GM12878 (cell line): ENCODE measurements at regions not wholly inside any gene's neighbourhood (a gene's known extent, or its start where the extent isn't known, plus 50 kb on each side); places are given as distances from the start of the nearest gene placed in this dataset.

Experiments used
- ATAC-seq: fragments of 200-7000 bp; cut with Tn5 transposase; 3 replicates; pipeline ENCODE4 v1.9.1; 2020; ENCODE audit warnings: mild to moderate bottlenecking, moderate library complexity
- BruUV-seq: library from RNA; stranded (reverse); fragments of 400-500 nt; replicated peaks from 2 replicates; lab custom pipeline; 2021; lab: Mats Ljungman, UMichigan
- CTCF ChIA-PET: fragments of 300-600 bp; sonication (Branson Sonifier 250); formaldehyde crosslinking; extraction: SDS; loops from one replicate; lab custom pipeline; 2021; ENCODE audit warnings: inconsistent platforms; lab: Yijun Ruan, JAX
- POLR2A ChIA-PET: fragments of 350-600 bp; formaldehyde crosslinking; extraction: SDS; loops from one replicate; lab custom pipeline; 2021; ENCODE audit warnings: inconsistent platforms; lab: Charles Lee
- RAD21 ChIA-PET: fragments of 300-600 bp; sonication (Branson Sonifier 250); formaldehyde crosslinking; loops from one replicate; lab custom pipeline; 2023; ENCODE audit warnings: antibody characterized with exemption; ENCODE audit not compliant: unreplicated experiment; lab: Charles Lee
- SMC1A ChIA-PET: fragments of 300-600 bp; sonication (Branson Sonifier 250); formaldehyde crosslinking; loops from one replicate; lab custom pipeline; 2023; ENCODE audit not compliant: unreplicated experiment, uncharacterized antibody; lab: Charles Lee
- DNase-seq: peaks from one replicate; pipeline ENCODE4 v3.0.0-alpha.2; 2011; ENCODE audit warnings: low read depth, low spot score
- FAIRE-seq: peaks from 3 replicates; lab custom pipeline; 2011; peaks lifted over from hg19 to GRCh38; lab: Jason Lieb, UNC
- H2AFZ ChIP-seq: 2 replicates; pipeline ENCODE4 v1.6.0; 2011; ENCODE audit warnings: low read depth, low read length, control low read depth; ENCODE audit not compliant: control insufficient read depth
- H3K27ac ChIP-seq: 2 replicates; pipeline ENCODE4 v1.5.1; 2011; ENCODE audit warnings: control low read depth; ENCODE audit not compliant: control insufficient read depth, insufficient read depth
- H3K27me3 ChIP-seq, 2 experiments: replicated peaks in 1 of 2; 2 replicates each; pipeline versions ENCODE4 v1.6.0 to v1.6.1; 2011; ENCODE audit warnings: low read length in 1 of 2; ENCODE audit not compliant: control insufficient read depth in 2 of 2, insufficient read depth in 2 of 2
- H3K36me3 ChIP-seq, 2 experiments: 2 replicates each; pipeline ENCODE4 v1.5.1; 2011; ENCODE audit warnings: low read length in 1 of 2; ENCODE audit not compliant: control insufficient read depth in 2 of 2, insufficient read depth in 2 of 2
- H3K4me1 ChIP-seq: 2 replicates; pipeline ENCODE4 v1.6.1; 2011; ENCODE audit warnings: mild to moderate bottlenecking, low read length, moderate library complexity, mixed read lengths; ENCODE audit not compliant: control insufficient read depth, insufficient read depth
- H3K4me2 ChIP-seq: 2 replicates; pipeline ENCODE4 v1.6.0; 2011; ENCODE audit warnings: control low read depth; ENCODE audit not compliant: control insufficient read depth, insufficient read depth
- H3K4me3 ChIP-seq: fragments of 200-600 bp; sonication (generic); 2 replicates; pipeline ENCODE4 v1.5.1; 2016
- H3K79me2 ChIP-seq: 2 replicates; pipeline ENCODE4 v1.6.0; 2011; ENCODE audit warnings: low read length; ENCODE audit not compliant: control insufficient read depth, insufficient read depth
- H3K9ac ChIP-seq: 2 replicates; pipeline ENCODE4 v1.8.0; 2011; ENCODE audit warnings: low read length, control low read depth, mixed read lengths; ENCODE audit not compliant: control insufficient read depth, insufficient read depth
- H3K9me3 ChIP-seq: replicated peaks from 3 replicates; pipeline ENCODE4 v1.5.1; 2011; ENCODE audit warnings: mild to moderate bottlenecking, low read length; ENCODE audit not compliant: control insufficient read depth, insufficient read depth
- H4K20me1 ChIP-seq: 2 replicates; pipeline ENCODE4 v1.6.0; 2011; ENCODE audit not compliant: control insufficient read depth, insufficient read depth
- ATF7 ChIP-seq: fragments of 450-650 bp; IDR thresholded peaks from 2 replicates; pipeline ENCODE4 v1.6.1; 2016; ENCODE audit warnings: low read depth, mild to moderate bottlenecking
- CBX3 ChIP-seq: fragments of 200-600 bp; sonication (generic); IDR thresholded peaks from 2 replicates; pipeline ENCODE4 v1.6.1; 2016; ENCODE audit warnings: low read depth, borderline replicate concordance
- CHD4 ChIP-seq: fragments of 200-600 bp; sonication (generic); IDR thresholded peaks from 2 replicates; pipeline ENCODE4 v1.6.1; 2016; ENCODE audit warnings: mild to moderate bottlenecking
- EGR1 ChIP-seq, 2 experiments: IDR thresholded peaks; 1 replicate in 1 of 2; 2 replicates in 1 of 2; pipeline ENCODE4 v1.6.1; 2011 to 2012; ENCODE audit warnings: low read depth in 2 of 2, low read length in 2 of 2, borderline replicate concordance in 1 of 2, mild to moderate bottlenecking in 1 of 2, moderate library complexity in 1 of 2
- HDGF ChIP-seq: fragments of 450-650 bp; IDR thresholded peaks from 2 replicates; pipeline ENCODE4 v1.6.1; 2016; ENCODE audit warnings: antibody characterized with exemption
- IKZF2 ChIP-seq, 2 experiments: fragments of 450-650 bp; IDR thresholded peaks; 2 replicates each; pipeline ENCODE4 v1.6.1; 2017; ENCODE audit warnings: mild to moderate bottlenecking in 2 of 2, moderate library complexity in 2 of 2
- IRF4 ChIP-seq: IDR thresholded peaks from 2 replicates; pipeline ENCODE4 v1.6.1; 2011; ENCODE audit warnings: low read depth, low read length
- LARP7 ChIP-seq: fragments of 450-650 bp; IDR thresholded peaks from 2 replicates; pipeline ENCODE4 v1.6.1; 2017; ENCODE audit warnings: mild to moderate bottlenecking
- MEF2B ChIP-seq: fragments of 450-650 bp; IDR thresholded peaks from 2 replicates; pipeline ENCODE4 v1.6.1; 2018; ENCODE audit warnings: mild to moderate bottlenecking, moderate library complexity; ENCODE audit not compliant: partially characterized antibody, poor library complexity, severe bottlenecking
- MTA2 ChIP-seq: fragments of 450-650 bp; IDR thresholded peaks from 2 replicates; pipeline ENCODE4 v1.6.1; 2016; ENCODE audit warnings: low read depth, mild to moderate bottlenecking, moderate library complexity
- MYC ChIP-seq: IDR thresholded peaks from 2 replicates; pipeline ENCODE4 v1.6.1; 2011; ENCODE audit warnings: mild to moderate bottlenecking, low read length, moderate library complexity, inconsistent platforms; ENCODE audit not compliant: insufficient read depth, insufficient replicate concordance, insufficient read length, severe bottlenecking
- NFYB ChIP-seq: IDR thresholded peaks from 2 replicates; pipeline ENCODE4 v1.6.1; 2011; ENCODE audit warnings: low read depth, mild to moderate bottlenecking, low read length, improper control_type of control experiment, moderate library complexity; ENCODE audit not compliant: insufficient read depth
- NRF1 ChIP-seq: conservative IDR thresholded peaks from 2 replicates; pipeline ENCODE4 v1.6.1; 2011; ENCODE audit warnings: mild to moderate bottlenecking, low read depth, low read length, improper control_type of control experiment
- SP1 ChIP-seq: IDR thresholded peaks from one replicate; pipeline ENCODE4 v1.6.1; 2011; ENCODE audit warnings: low read depth, low read length
- TBL1XR1 ChIP-seq: IDR thresholded peaks from 2 replicates; pipeline ENCODE4 v1.6.1; 2012; ENCODE audit warnings: low read depth, low read length, improper control_type of control experiment
- in situ Hi-C: fragments of 300-500 bp; cut with MboI; formaldehyde crosslinking; loops from 9 replicates; pipeline ENCODE4 v1.14.3; 2018; ENCODE audit warnings: mixed read lengths
- intact Hi-C: fragments of 100-400 bp; cut with micrococcal nuclease; formaldehyde crosslinking; loops from one replicate; pipeline ENCODE4 v1.14.2; 2022; ENCODE audit not compliant: unreplicated experiment
- TF ChIP-seq, protein P1 (sequence below): fragments of 450-650 bp; IDR thresholded peaks from 2 replicates; pipeline ENCODE4 v1.6.1; 2017; ENCODE audit warnings: mild to moderate bottlenecking, moderate library complexity
- TF ChIP-seq, protein P2 (sequence below): fragments of 450-650 bp; IDR thresholded peaks from 2 replicates; pipeline ENCODE4 v1.6.1; 2018; ENCODE audit warnings: borderline replicate concordance, mild to moderate bottlenecking; ENCODE audit not compliant: partially characterized antibody

DNA sequence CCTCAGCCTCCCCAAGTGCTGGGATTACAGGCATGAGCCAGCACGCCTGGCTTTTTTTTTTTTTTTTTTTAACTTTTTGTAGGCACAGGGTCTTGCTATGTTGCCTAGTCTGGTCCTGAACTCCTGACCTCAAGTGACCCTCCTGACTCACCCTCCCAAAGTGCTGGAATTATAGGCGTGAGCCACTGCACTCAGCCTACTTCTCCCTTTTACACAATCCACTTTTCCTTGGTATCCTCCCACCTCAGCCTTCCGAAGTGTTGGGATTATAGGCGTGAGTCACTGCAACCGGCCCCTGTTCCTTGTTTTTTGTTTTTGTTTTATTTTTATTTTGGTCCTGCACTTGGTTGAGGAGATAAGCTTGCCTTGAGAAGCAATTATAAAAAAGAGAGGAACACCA is 75.9 kb upstream of the KMT2C start (continued):
- TF ChIP-seq LARP7 (no peak), IRF4 (no peak), ATF7 (no peak), CBX3 (no peak), MEF2B (no peak), TBL1XR1 (no peak), NFYB (no peak), CHD4 (no peak), NRF1 (no peak), HDGF (no peak)
- TF ChIP-seq, protein P1, sequence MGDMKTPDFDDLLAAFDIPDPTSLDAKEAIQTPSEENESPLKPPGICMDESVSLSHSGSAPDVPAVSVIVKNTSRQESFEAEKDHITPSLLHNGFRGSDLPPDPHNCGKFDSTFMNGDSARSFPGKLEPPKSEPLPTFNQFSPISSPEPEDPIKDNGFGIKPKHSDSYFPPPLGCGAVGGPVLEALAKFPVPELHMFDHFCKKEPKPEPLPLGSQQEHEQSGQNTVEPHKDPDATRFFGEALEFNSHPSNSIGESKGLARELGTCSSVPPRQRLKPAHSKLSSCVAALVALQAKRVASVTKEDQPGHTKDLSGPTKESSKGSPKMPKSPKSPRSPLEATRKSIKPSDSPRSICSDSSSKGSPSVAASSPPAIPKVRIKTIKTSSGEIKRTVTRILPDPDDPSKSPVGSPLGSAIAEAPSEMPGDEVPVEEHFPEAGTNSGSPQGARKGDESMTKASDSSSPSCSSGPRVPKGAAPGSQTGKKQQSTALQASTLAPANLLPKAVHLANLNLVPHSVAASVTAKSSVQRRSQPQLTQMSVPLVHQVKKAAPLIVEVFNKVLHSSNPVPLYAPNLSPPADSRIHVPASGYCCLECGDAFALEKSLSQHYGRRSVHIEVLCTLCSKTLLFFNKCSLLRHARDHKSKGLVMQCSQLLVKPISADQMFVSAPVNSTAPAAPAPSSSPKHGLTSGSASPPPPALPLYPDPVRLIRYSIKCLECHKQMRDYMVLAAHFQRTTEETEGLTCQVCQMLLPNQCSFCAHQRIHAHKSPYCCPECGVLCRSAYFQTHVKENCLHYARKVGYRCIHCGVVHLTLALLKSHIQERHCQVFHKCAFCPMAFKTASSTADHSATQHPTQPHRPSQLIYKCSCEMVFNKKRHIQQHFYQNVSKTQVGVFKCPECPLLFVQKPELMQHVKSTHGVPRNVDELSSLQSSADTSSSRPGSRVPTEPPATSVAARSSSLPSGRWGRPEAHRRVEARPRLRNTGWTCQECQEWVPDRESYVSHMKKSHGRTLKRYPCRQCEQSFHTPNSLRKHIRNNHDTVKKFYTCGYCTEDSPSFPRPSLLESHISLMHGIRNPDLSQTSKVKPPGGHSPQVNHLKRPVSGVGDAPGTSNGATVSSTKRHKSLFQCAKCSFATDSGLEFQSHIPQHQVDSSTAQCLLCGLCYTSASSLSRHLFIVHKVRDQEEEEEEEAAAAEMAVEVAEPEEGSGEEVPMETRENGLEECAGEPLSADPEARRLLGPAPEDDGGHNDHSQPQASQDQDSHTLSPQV: no peak
- TF ChIP-seq, all 136 proteins: peak for 0

DNA sequence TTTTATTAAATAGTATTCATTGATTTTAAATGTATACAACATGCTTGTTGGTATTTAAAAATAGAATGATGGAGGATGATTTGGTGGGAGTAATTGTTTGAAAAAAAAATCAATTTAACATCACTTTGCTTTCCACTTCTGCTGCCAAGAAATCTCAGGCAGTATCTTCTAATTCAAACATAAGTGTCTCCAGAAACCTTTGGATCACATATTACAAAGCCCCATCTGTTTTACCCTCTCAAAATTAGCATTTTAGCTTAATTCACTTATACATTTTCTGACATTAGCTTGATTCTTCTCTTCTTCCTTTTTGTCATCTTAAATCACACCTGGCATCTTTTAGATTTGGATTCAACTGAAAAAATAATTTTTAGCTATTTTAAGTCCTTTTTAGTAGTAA is 72.9 kb upstream of the KMT2C start:
- no peak overlapping the region for H3K4me2 ChIP-seq
- intact Hi-C loops (no loop called here), in situ Hi-C loops (no loop called here)
- H3K4me3 ChIP-seq: no peak overlapping the region
- no peaks in the 10 kb centered on the region for H3K4me1 ChIP-seq
- H3K36me3 ChIP-seq: no peaks in the 10 kb centered on the region
- no peaks in the 10 kb centered on the region for H3K79me2 ChIP-seq
- SMC1A ChIA-PET: no interaction called here
- FAIRE-seq (no peak), ATAC-seq (no peak), DNase-seq (no peak)
- no peaks in the 10 kb centered on the region; a peak in 1 of 4 replicates for H3K27me3 ChIP-seq
- no peak overlapping the region for H2AFZ ChIP-seq
- no TSS peak for BruUV-seq
- H3K9me3 ChIP-seq: no peaks in the 10 kb centered on the region
- H4K20me1 ChIP-seq: no peaks in the 10 kb centered on the region
- RAD21 ChIA-PET: no interaction called here
- POLR2A ChIA-PET: no interaction called here
- no peak overlapping the region for H3K27ac ChIP-seq
- H3K9ac ChIP-seq: no peak overlapping the region
- TF ChIP-seq MEF2B: no peak
- TF ChIP-seq, protein P2, sequence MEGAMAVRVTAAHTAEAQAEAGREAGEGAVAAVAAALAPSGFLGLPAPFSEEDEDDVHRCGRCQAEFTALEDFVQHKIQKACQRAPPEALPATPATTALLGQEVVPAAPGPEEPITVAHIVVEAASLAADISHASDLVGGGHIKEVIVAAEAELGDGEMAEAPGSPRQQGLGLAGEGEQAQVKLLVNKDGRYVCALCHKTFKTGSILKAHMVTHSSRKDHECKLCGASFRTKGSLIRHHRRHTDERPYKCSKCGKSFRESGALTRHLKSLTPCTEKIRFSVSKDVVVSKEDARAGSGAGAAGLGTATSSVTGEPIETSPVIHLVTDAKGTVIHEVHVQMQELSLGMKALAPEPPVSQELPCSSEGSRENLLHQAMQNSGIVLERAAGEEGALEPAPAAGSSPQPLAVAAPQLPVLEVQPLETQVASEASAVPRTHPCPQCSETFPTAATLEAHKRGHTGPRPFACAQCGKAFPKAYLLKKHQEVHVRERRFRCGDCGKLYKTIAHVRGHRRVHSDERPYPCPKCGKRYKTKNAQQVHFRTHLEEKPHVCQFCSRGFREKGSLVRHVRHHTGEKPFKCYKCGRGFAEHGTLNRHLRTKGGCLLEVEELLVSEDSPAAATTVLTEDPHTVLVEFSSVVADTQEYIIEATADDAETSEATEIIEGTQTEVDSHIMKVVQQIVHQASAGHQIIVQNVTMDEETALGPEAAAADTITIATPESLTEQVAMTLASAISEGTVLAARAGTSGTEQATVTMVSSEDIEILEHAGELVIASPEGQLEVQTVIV: no peak
- no peak for TF ChIP-seq SP1
- no peak for TF ChIP-seq IKZF2 (IDR thresholded peaks at IDR 0.05)
- TF ChIP-seq MTA2: no peak
- TF ChIP-seq EGR1 (IDR thresholded peaks at IDR 0.05; ENCODE audit: borderline replicate concordance in 1 of 2, low read depth in 2 of 2, low read length in 2 of 2): no peak
- no peak for TF ChIP-seq NFYB
- TF ChIP-seq MYC: no peak
- CTCF ChIA-PET: no interaction called here
